ENCODE measurements at regions not wholly inside any gene's neighbourhood (a gene's known extent, or its start where the extent isn't known, plus 50 kb on each side); places are given as distances from the start of the nearest gene placed in this dataset.

GRCh38 chr19:28042516-28042915 lies 1170.4 kb downstream of the UQCRFS1 start:
- H3K4me3 Mint-ChIP-seq, result no peak overlapping the region
- no peak for DNase-seq (ENCODE audit: low spot score)
- H3K27me3 Mint-ChIP-seq, result no peaks in the 10 kb centered on the region
- ATAC-seq, result no peak
- no peaks in the 10 kb centered on the region for H3K36me3 Mint-ChIP-seq
- H3K27ac Mint-ChIP-seq, result no peak overlapping the region
- peaks cover 3% of the 10 kb centered on the region for H3K9me3 Mint-ChIP-seq
- H3K4me1 Mint-ChIP-seq (ENCODE audit: low read depth in 2 of 2), result no peaks in the 10 kb centered on the region

GRCh38 chr19:28039677-28040381 lies 1173.1 kb downstream of the UQCRFS1 start:
- Mint-ChIP-seq H3K9me3 (peaks cover 7% of the 10 kb centered on the region), H3K27ac (no peak overlapping the region), H3K36me3 (no peaks in the 10 kb centered on the region), H3K4me3 (no peak overlapping the region), H3K27me3 (peaks cover 0 to 2% of the 10 kb centered on the region in 2 donors), H3K4me1 (ENCODE audit: low read depth in 2 of 2) (no peaks in the 10 kb centered on the region)
- DNase-seq (ENCODE audit: low spot score) (no peak), ATAC-seq (no peak)

- Mint-ChIP-seq H3K4me3 (no peak overlapping the region), H3K27me3 (peaks cover 0 to 2% of the 10 kb centered on the region in 2 donors), H3K36me3 (no peaks in the 10 kb centered on the region), H3K27ac (no peak overlapping the region), H3K4me1 (ENCODE audit: low read depth in 2 of 2) (no peaks in the 10 kb centered on the region), H3K9me3 (peaks cover 4% of the 10 kb centered on the region)
- ATAC-seq (no peak), DNase-seq (ENCODE audit: low spot score) (no peak)
Measured at GRCh38 chr19:28037186-28037585, 1175.8 kb downstream of the UQCRFS1 start.

GRCh38 chr19:28036486-28036885 lies 1176.5 kb downstream of the UQCRFS1 start:
- DNase-seq (ENCODE audit: low spot score), result no peak
- Mint-ChIP-seq H3K27me3 (peaks cover 0 to 2% of the 10 kb centered on the region in 2 donors), H3K4me1 (ENCODE audit: low read depth in 2 of 2) (no peaks in the 10 kb centered on the region), H3K4me3 (no peak overlapping the region), H3K36me3 (no peaks in the 10 kb centered on the region), H3K27ac (no peak overlapping the region), H3K9me3 (peaks cover 4% of the 10 kb centered on the region)
- ATAC-seq, result no peak

- no peak for ATAC-seq
- Mint-ChIP-seq H3K27me3 (peaks cover 0 to 2% of the 10 kb centered on the region in 2 donors), H3K4me3 (no peak overlapping the region), H3K4me1 (ENCODE audit: low read depth in 2 of 2) (no peaks in the 10 kb centered on the region), H3K36me3 (no peaks in the 10 kb centered on the region), H3K27ac (no peak overlapping the region), H3K9me3 (peaks cover 4% of the 10 kb centered on the region)
- DNase-seq (ENCODE audit: low spot score), result no peak
Measured at GRCh38 chr19:28034936-28035335, 1178.0 kb downstream of the UQCRFS1 start.

- H3K27ac Mint-ChIP-seq, result no peak overlapping the region
- DNase-seq (ENCODE audit: low spot score) (no peak), ATAC-seq (no peak)
- H3K27me3 Mint-ChIP-seq, result peaks cover 0 to 2% of the 10 kb centered on the region in 2 donors
- no peaks in the 10 kb centered on the region for H3K9me3 Mint-ChIP-seq
- H3K4me1 Mint-ChIP-seq (ENCODE audit: low read depth in 2 of 2), result no peaks in the 10 kb centered on the region
- no peaks in the 10 kb centered on the region for H3K36me3 Mint-ChIP-seq
- H3K4me3 Mint-ChIP-seq, result no peak overlapping the region
Measured at GRCh38 chr19:28028881-28029444, 1184.0 kb downstream of the UQCRFS1 start.

GRCh38 chr19:28027116-28027515 lies 1185.8 kb downstream of the UQCRFS1 start:
- DNase-seq (ENCODE audit: low spot score) (no peak), ATAC-seq (no peak)
- Mint-ChIP-seq H3K4me1 (ENCODE audit: low read depth in 2 of 2) (no peaks in the 10 kb centered on the region), H3K27me3 (peaks cover 0 to 2% of the 10 kb centered on the region in 2 donors), H3K27ac (no peak overlapping the region), H3K4me3 (no peak overlapping the region), H3K36me3 (no peaks in the 10 kb centered on the region), H3K9me3 (no peaks in the 10 kb centered on the region)

- H3K27ac Mint-ChIP-seq, result no peak overlapping the region
- DNase-seq (ENCODE audit: low spot score), result no peak
- H3K4me1 Mint-ChIP-seq (ENCODE audit: low read depth in 2 of 2), result no peaks in the 10 kb centered on the region
- H3K27me3 Mint-ChIP-seq, result peaks cover 0 to 2% of the 10 kb centered on the region in 2 donors
- H3K9me3 Mint-ChIP-seq, result no peaks in the 10 kb centered on the region
- H3K4me3 Mint-ChIP-seq, result no peak overlapping the region
- ATAC-seq, result no peak
- no peaks in the 10 kb centered on the region for H3K36me3 Mint-ChIP-seq
Measured at GRCh38 chr19:28026636-28027035, 1186.3 kb downstream of the UQCRFS1 start.

- Mint-ChIP-seq H3K9me3 (no peaks in the 10 kb centered on the region), H3K36me3 (no peaks in the 10 kb centered on the region), H3K27ac (no peak overlapping the region), H3K4me1 (ENCODE audit: low read depth in 2 of 2) (no peaks in the 10 kb centered on the region), H3K4me3 (no peak overlapping the region), H3K27me3 (peaks cover 0 to 2% of the 10 kb centered on the region in 2 donors)
- ATAC-seq (no peak), DNase-seq (ENCODE audit: low spot score) (no peak)
Measured at GRCh38 chr19:28024920-28025319, 1188.0 kb downstream of the UQCRFS1 start.

- no peak overlapping the region for H3K27ac Mint-ChIP-seq
- H3K9me3 Mint-ChIP-seq, result no peaks in the 10 kb centered on the region
- peaks cover 0 to 2% of the 10 kb centered on the region in 2 donors for H3K27me3 Mint-ChIP-seq
- no peak overlapping the region for H3K4me3 Mint-ChIP-seq
- no peaks in the 10 kb centered on the region for H3K4me1 Mint-ChIP-seq (ENCODE audit: low read depth in 2 of 2)
- H3K36me3 Mint-ChIP-seq, result no peaks in the 10 kb centered on the region
- no peak for ATAC-seq
- no peak for DNase-seq (ENCODE audit: low spot score)
Measured at GRCh38 chr19:28023064-28023463, 1189.9 kb downstream of the UQCRFS1 start.

GRCh38 chr19:28022506-28022905 lies 1190.4 kb downstream of the UQCRFS1 start:
- H3K4me1 Mint-ChIP-seq (ENCODE audit: low read depth in 2 of 2), result no peaks in the 10 kb centered on the region
- no peak overlapping the region for H3K27ac Mint-ChIP-seq
- peaks cover 2% of the 10 kb centered on the region for H3K9me3 Mint-ChIP-seq
- ATAC-seq, result no peak
- no peak overlapping the region for H3K4me3 Mint-ChIP-seq
- no peaks in the 10 kb centered on the region for H3K36me3 Mint-ChIP-seq
- peaks cover 0 to 2% of the 10 kb centered on the region in 2 donors for H3K27me3 Mint-ChIP-seq
- no peak for DNase-seq (ENCODE audit: low spot score)

GRCh38 chr19:28021259-28022185 lies 1191.4 kb downstream of the UQCRFS1 start:
- Mint-ChIP-seq H3K27me3 (peaks cover 0 to 2% of the 10 kb centered on the region in 2 donors), H3K9me3 (peaks cover 4% of the 10 kb centered on the region), H3K27ac (no peak overlapping the region), H3K4me3 (no peak overlapping the region), H3K4me1 (ENCODE audit: low read depth in 2 of 2) (no peaks in the 10 kb centered on the region), H3K36me3 (no peaks in the 10 kb centered on the region)
- DNase-seq (ENCODE audit: low spot score) (no peak), ATAC-seq (no peak)

GRCh38 chr19:28020619-28021258 lies 1192.2 kb downstream of the UQCRFS1 start:
- H3K27ac Mint-ChIP-seq, result no peak overlapping the region
- H3K4me1 Mint-ChIP-seq (ENCODE audit: low read depth in 2 of 2), result no peaks in the 10 kb centered on the region
- no peak for DNase-seq (ENCODE audit: low spot score)
- no peak for ATAC-seq
- H3K36me3 Mint-ChIP-seq, result no peaks in the 10 kb centered on the region
- H3K9me3 Mint-ChIP-seq, result peaks cover 4% of the 10 kb centered on the region
- no peaks in the 10 kb centered on the region for H3K27me3 Mint-ChIP-seq
- no peak overlapping the region for H3K4me3 Mint-ChIP-seq
